K562 (cell line): ENCODE measurements at regions not wholly inside any gene's neighbourhood (a gene's known extent, or its start where the extent isn't known, plus 50 kb on each side); places are given as distances from the start of the nearest gene placed in this dataset.

Experiments
- ATAC-seq: fragments of 200-7000 bp; cut with Tn5 transposase; 3 replicates; pipeline ENCODE4 v1.9.1; 2020; ENCODE audit warnings: moderate library complexity
- BruUV-seq: library from RNA; stranded (reverse); fragments of 400-500 nt; replicated peaks from 2 replicates; lab custom pipeline; 2021; lab: Mats Ljungman, UMichigan
- CTCF ChIA-PET: fragments of 300-600 bp; formaldehyde crosslinking; extraction: SDS; loops from one replicate; lab custom pipeline; 2021; ENCODE audit warnings: low intra/inter-chr PET ratio; lab: Yijun Ruan, JAX
- POLR2A ChIA-PET: fragments of 300-600, 350-650 bp; sonication (Branson Sonifier 250); formaldehyde crosslinking; extraction: SDS; loops from one replicate; lab custom pipeline; 2021; ENCODE audit warnings: antibody characterized with exemption, inconsistent platforms; lab: Yijun Ruan, JAX
- DNase-seq, 4 experiments: peaks; one replicate each; pipeline versions ENCODE4 v3.0.0 to v3.0.0-alpha.2; 2011 to 2018; ENCODE audit warnings: low spot score in 3 of 4, mixed read lengths in 3 of 4; ENCODE audit errors: extremely low read depth in 1 of 4
- FAIRE-seq: peaks from 2 replicates; lab custom pipeline; 2011; peaks lifted over from hg19 to GRCh38; lab: Jason Lieb, UNC
- H2AFZ ChIP-seq: 2 replicates; pipeline ENCODE4 v1.6.0; 2011; ENCODE audit warnings: low read depth, low read length, control low read depth, inconsistent platforms
- H3K27ac ChIP-seq: fragments of 200-600 bp; 3 replicates; pipeline ENCODE4 v1.8.0; 2011; ENCODE audit warnings: low read depth, mild to moderate bottlenecking, control low read depth, inconsistent platforms, low read length, moderate library complexity, mixed read lengths; ENCODE audit errors: extremely low read depth
- H3K27me3 ChIP-seq, 2 experiments: fragments of 300-600 bp in 1 of 2; 2 replicates in 1 of 2; 3 replicates in 1 of 2; pipeline versions ENCODE4 v1.6.0 to v1.8.0; 2011; ENCODE audit warnings: inconsistent platforms in 2 of 2, low read length in 2 of 2, mild to moderate bottlenecking in 1 of 2, mixed read lengths in 1 of 2, moderate library complexity in 1 of 2; ENCODE audit not compliant: control insufficient read depth in 2 of 2, insufficient read depth in 2 of 2
- H3K36me3 ChIP-seq: fragments of 300-600 bp; 3 replicates; pipeline ENCODE4 v1.8.0; 2011; ENCODE audit warnings: mild to moderate bottlenecking, low read length, inconsistent platforms; ENCODE audit not compliant: control insufficient read depth, insufficient read depth
- H3K4me1 ChIP-seq, 2 experiments: fragments of 200-600 bp in 1 of 2; replicated peaks in 1 of 2; 2 replicates in 1 of 2; 3 replicates in 1 of 2; pipeline versions ENCODE4 v1.5.1 to v1.8.0; 2011; ENCODE audit warnings: inconsistent platforms in 2 of 2, low read length in 2 of 2, mild to moderate bottlenecking in 1 of 2, mixed read lengths in 1 of 2, moderate library complexity in 1 of 2; ENCODE audit not compliant: control insufficient read depth in 2 of 2, insufficient read depth in 2 of 2
- H3K4me2 ChIP-seq: 2 replicates; pipeline ENCODE4 v1.6.1; 2011; ENCODE audit warnings: low read length, control low read depth, inconsistent platforms, mixed read lengths; ENCODE audit not compliant: insufficient read depth
- H3K4me3 ChIP-seq: fragments of 200-600 bp; sonication (generic), shearing (Covaris generic); 2 replicates; pipeline ENCODE4 v1.5.1; 2016; ENCODE audit warnings: control low read depth, inconsistent platforms
- H3K79me2 ChIP-seq: fragments of 200-600 bp; 3 replicates; pipeline ENCODE4 v1.8.0; 2011; ENCODE audit warnings: low read length, inconsistent platforms; ENCODE audit not compliant: control insufficient read depth, insufficient read depth
- H3K9ac ChIP-seq, 2 experiments: 2 replicates each; pipeline versions ENCODE4 v1.6.0 to v1.6.1; 2011; ENCODE audit warnings: low read depth in 2 of 2, low read length in 2 of 2, control low read depth in 1 of 2, inconsistent platforms in 1 of 2, mild to moderate bottlenecking in 1 of 2, mixed read lengths in 1 of 2; ENCODE audit not compliant: insufficient read depth in 1 of 2
- H3K9me1 ChIP-seq: one replicate; pipeline ENCODE4 v1.6.0; 2011; ENCODE audit warnings: inconsistent platforms, mild to moderate bottlenecking, low read length, moderate library complexity; ENCODE audit not compliant: control insufficient read depth, insufficient read depth
- H3K9me3 ChIP-seq: replicated peaks from 2 replicates; pipeline ENCODE4 v1.5.1; 2011; ENCODE audit warnings: low read depth, low read length, inconsistent platforms; ENCODE audit not compliant: control insufficient read depth, insufficient read depth
- H4K20me1 ChIP-seq: replicated peaks from 2 replicates; pipeline ENCODE4 v1.6.1; 2011; ENCODE audit warnings: low read length, inconsistent platforms, mixed read lengths; ENCODE audit not compliant: control insufficient read depth, insufficient read depth
- BRD4 ChIP-seq: fragments of 200-600 bp; sonication (generic); IDR thresholded peaks from 2 replicates; pipeline ENCODE4 v1.6.1; 2017; ENCODE audit warnings: inconsistent platforms
- CEBPG ChIP-seq, 3 experiments: fragments of 200-800 bp in 1 of 3; sonication (Bioruptor generic) in 1 of 3; sonication (generic) in 1 of 3; formaldehyde crosslinking in 1 of 3; IDR thresholded peaks in 2 of 3; conservative IDR thresholded peaks in 1 of 3; 2 replicates each; pipeline versions ENCODE4 v1.6.1 to v1.8.0; 2016 to 2022; ENCODE audit warnings: missing compliant biosample characterization in 2 of 3, missing genetic modification characterization in 2 of 3, mild to moderate bottlenecking in 1 of 3, missing genetic modification reagents in 1 of 3
- CREM ChIP-seq: IDR thresholded peaks from 2 replicates; pipeline ENCODE4 v1.6.1; 2014; ENCODE audit warnings: antibody characterized with exemption, low read depth
- ELF1 ChIP-seq: fragments of 200-800 bp; sonication (Bioruptor generic); IDR thresholded peaks from 2 replicates; pipeline ENCODE4 v1.6.1; 2016; ENCODE audit warnings: missing genetic modification characterization, missing compliant biosample characterization
- FOXJ2 ChIP-seq: fragments of 200-800 bp; sonication (Bioruptor generic); IDR thresholded peaks from 2 replicates; pipeline ENCODE4 v1.6.1; 2016; ENCODE audit warnings: missing genetic modification characterization, missing compliant biosample characterization
- NRF1 ChIP-seq, 2 experiments: fragments of 450-650 bp; IDR thresholded peaks in 1 of 2; conservative IDR thresholded peaks in 1 of 2; 2 replicates each; pipeline ENCODE4 v1.6.1; 2014; ENCODE audit warnings: mild to moderate bottlenecking in 2 of 2
- RBM25 ChIP-seq: fragments of 200-400 bp; formaldehyde crosslinking; IDR thresholded peaks from 2 replicates; pipeline ENCODE4 v1.6.1; 2018; ENCODE audit warnings: low read length, low read depth, moderate library complexity; ENCODE audit not compliant: severe bottlenecking
- RBM39 ChIP-seq: fragments of 200-400 bp; formaldehyde crosslinking; optimal IDR thresholded peaks from 2 replicates; pipeline ENCODE3; 2018; ENCODE audit warnings: low read depth, low read length
- RNF2 ChIP-seq: sonication (generic); IDR thresholded peaks from 2 replicates; pipeline ENCODE4 v1.6.1; 2016
- ZNF212 ChIP-seq: fragments of 450-650 bp; formaldehyde crosslinking; IDR thresholded peaks from 2 replicates; pipeline ENCODE4 v1.4.0; 2020; ENCODE audit warnings: mild to moderate bottlenecking
- ZNF75A ChIP-seq: fragments of 450-650 bp; formaldehyde crosslinking; IDR thresholded peaks from 2 replicates; pipeline ENCODE4 v1.4.0; 2020; ENCODE audit warnings: mild to moderate bottlenecking
- WGBS: fragments of 100-300 bp; shearing (Covaris generic); methylation state at CpG from one replicate; pipeline ENCODE4 v1.1.6; 2016; ENCODE audit warnings: low coverage, mixed read lengths; ENCODE audit not compliant: insufficient coverage; ENCODE audit errors: missing lambda C conversion rate; 5-methylcytosine and 5-hydroxymethylcytosine counted together
- in situ Hi-C: fragments of 300-500 bp; cut with MboI; formaldehyde crosslinking; loops from 4 replicates; pipeline ENCODE4 v1.15.0; 2018; ENCODE audit warnings: inconsistent platforms, mixed read lengths
- intact Hi-C: fragments of 100-400 bp; cut with micrococcal nuclease; formaldehyde crosslinking; loops from 2 replicates; pipeline ENCODE4 v1.14.2; 2022
- TF ChIP-seq, protein P1 (sequence below), 2 experiments: IDR thresholded peaks in 1 of 2; conservative IDR thresholded peaks in 1 of 2; 2 replicates each; pipeline ENCODE4 v1.6.1; 2016; ENCODE audit warnings: low read depth in 2 of 2, mild to moderate bottlenecking in 1 of 2, missing compliant biosample characterization in 1 of 2, missing genetic modification characterization in 1 of 2, moderate library complexity in 1 of 2
- TF ChIP-seq, protein P2 (sequence below): fragments of 250-450 bp; sonication (Bioruptor Pico); IDR thresholded peaks from 2 replicates; pipeline ENCODE4 v1.8.0; 2022; ENCODE audit warnings: inconsistent platforms
- TF ChIP-seq, protein P3 (sequence below): fragments of 250-450 bp; sonication (Bioruptor Pico); IDR thresholded peaks from 2 replicates; pipeline ENCODE4 v1.4.0; 2020; ENCODE audit warnings: borderline replicate concordance

DNA sequence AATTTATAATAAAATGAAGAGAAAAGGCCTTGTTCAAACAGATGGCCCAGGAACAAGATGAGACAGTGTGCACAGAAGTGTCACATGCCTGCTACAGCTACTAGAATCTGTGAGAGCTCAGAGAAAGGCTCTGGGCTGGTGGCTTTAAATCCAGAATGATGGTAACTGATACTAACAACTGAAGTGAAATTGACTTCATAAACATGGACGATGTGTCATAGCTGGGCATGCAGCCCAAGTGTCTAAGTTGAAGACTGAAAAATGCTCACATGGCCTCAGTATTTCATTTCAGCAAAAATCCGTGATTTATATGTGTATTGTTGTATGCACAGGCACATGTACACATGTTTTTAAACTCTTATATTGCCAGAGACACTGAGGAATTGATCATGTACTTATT lies 208.3 kb upstream of the RUNX1 start (continued):
- TF ChIP-seq, protein P1, sequence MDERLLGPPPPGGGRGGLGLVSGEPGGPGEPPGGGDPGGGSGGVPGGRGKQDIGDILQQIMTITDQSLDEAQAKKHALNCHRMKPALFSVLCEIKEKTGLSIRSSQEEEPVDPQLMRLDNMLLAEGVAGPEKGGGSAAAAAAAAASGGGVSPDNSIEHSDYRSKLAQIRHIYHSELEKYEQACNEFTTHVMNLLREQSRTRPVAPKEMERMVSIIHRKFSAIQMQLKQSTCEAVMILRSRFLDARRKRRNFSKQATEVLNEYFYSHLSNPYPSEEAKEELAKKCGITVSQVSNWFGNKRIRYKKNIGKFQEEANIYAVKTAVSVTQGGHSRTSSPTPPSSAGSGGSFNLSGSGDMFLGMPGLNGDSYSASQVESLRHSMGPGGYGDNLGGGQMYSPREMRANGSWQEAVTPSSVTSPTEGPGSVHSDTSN (CRISPR knock-in tag; IDR thresholded peaks at IDR 0.05; ENCODE audit: low read depth): no peak
- TF ChIP-seq, protein P1 (tag; conservative IDR thresholded peaks at IDR 0.05; ENCODE audit: low read depth): peak; percentile 79
- TF ChIP-seq ZNF212: no peak
- TF ChIP-seq RBM25: no peak

DNA sequence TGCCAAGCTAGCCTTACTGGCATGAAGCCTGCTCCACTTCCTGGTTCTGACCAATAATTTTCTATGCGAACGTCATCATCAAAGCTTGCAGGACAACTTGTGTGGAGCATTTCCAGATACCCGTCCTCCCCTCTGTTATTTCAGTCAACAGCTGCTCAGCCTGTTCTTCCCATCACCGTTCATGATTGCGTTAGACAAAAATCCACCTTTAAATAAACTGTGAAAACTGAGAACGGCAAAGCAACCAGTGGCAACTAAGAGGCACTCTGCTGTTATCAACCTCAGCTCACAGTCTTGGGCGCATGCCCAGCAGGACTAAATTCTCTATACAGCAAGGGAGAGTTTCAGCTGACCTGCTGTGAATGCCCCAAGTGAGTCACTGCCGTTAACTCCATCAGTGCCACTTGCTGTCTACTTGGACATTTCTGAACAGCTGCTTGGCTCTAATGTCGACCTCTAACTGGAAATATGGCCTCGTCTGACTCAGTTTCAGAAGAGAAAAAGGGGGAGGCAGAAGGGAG lies 207.4 kb upstream of the RUNX1 start:
- no peak overlapping the region for H3K9ac ChIP-seq
- peaks cover 0 to 12% of the 10 kb centered on the region in 2 experiments; a peak in 3 of 5 replicates for H3K4me1 ChIP-seq
- FAIRE-seq: peak; percentile 68
- no peaks in the 10 kb centered on the region for H3K36me3 ChIP-seq
- no peak overlapping the region for H3K4me3 ChIP-seq
- no peaks in the 10 kb centered on the region for H3K79me2 ChIP-seq
- peak; percentile 80 for ATAC-seq
- no peaks in the 10 kb centered on the region for H3K9me3 ChIP-seq
- H3K27ac ChIP-seq: no peak overlapping the region; the same call in 2 of the 3 replicates
- ChIA-PET POLR2A (interaction anchor here (0.7 to 1.0 kb wide), 5 partner anchors 15 to 342 kb away, joined by 3 to 6 read pairs (median 3); no protein-coding TSS in a partner anchor), CTCF (no interaction called here)
- peak in 2 of 4 experiments; percentile 53 to 77 for DNase-seq
- in situ Hi-C loops: no loop called here
- BruUV-seq: no TSS peak
- no peaks in the 10 kb centered on the region; a peak in 1 of 5 replicates for H3K27me3 ChIP-seq
- WGBS: 17% methylated on average over 10 of the region's 10 CpGs
- H3K9me1 ChIP-seq: no peaks in the 10 kb centered on the region
- H3K4me2 ChIP-seq: peak overlapping the region; percentile 54
- peak overlapping the region; percentile 90 for H2AFZ ChIP-seq
- intact Hi-C loops: no loop called here
- H4K20me1 ChIP-seq: no peaks in the 10 kb centered on the region
- TF ChIP-seq ELF1 (tag): peak; percentile 69
- TF ChIP-seq NRF1 (conservative IDR thresholded peaks at IDR 0.05 in 1 of 2, IDR thresholded peaks at IDR 0.05 in 1 of 2): peak; percentile 86 to 89
- 0 out of 2 replicates have a peak, but pooled peaks have one; percentile 39 for TF ChIP-seq FOXJ2 (tag)
- 0 out of 2 replicates have a peak, but pooled peaks have one; percentile 4 for TF ChIP-seq CREM
- TF ChIP-seq RNF2: peak; percentile 34; the same call in 1 of the 2 replicates
- no peak for TF ChIP-seq CEBPG (CRISPR knock-in tag; IDR thresholded peaks at IDR 0.05)
- TF ChIP-seq CEBPG (tag; conservative IDR thresholded peaks at IDR 0.05 in 1 of 2, IDR thresholded peaks at IDR 0.05 in 1 of 2): 0 out of 4 replicates have a peak, but pooled peaks of 1 of the 2 experiments have one; percentile 9
- TF ChIP-seq BRD4: 0 out of 2 replicates have a peak, but pooled peaks have one; percentile 25
- TF ChIP-seq ZNF75A: no peak
- TF ChIP-seq, protein P2, sequence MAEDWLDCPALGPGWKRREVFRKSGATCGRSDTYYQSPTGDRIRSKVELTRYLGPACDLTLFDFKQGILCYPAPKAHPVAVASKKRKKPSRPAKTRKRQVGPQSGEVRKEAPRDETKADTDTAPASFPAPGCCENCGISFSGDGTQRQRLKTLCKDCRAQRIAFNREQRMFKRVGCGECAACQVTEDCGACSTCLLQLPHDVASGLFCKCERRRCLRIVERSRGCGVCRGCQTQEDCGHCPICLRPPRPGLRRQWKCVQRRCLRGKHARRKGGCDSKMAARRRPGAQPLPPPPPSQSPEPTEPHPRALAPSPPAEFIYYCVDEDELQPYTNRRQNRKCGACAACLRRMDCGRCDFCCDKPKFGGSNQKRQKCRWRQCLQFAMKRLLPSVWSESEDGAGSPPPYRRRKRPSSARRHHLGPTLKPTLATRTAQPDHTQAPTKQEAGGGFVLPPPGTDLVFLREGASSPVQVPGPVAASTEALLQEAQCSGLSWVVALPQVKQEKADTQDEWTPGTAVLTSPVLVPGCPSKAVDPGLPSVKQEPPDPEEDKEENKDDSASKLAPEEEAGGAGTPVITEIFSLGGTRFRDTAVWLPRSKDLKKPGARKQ (CRISPR knock-in tag): 0 out of 2 replicates have a peak, but pooled peaks have one; percentile 20
- TF ChIP-seq, protein P3, sequence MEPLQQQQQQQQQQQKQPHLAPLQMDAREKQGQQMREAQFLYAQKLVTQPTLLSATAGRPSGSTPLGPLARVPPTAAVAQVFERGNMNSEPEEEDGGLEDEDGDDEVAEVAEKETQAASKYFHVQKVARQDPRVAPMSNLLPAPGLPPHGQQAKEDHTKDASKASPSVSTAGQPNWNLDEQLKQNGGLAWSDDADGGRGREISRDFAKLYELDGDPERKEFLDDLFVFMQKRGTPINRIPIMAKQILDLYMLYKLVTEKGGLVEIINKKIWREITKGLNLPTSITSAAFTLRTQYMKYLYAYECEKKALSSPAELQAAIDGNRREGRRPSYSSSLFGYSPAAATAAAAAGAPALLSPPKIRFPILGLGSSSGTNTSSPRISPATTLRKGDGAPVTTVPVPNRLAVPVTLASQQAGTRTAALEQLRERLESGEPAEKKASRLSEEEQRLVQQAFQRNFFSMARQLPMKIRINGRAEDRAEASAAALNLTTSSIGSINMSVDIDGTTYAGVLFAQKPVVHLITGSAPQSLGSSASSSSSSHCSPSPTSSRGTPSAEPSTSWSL (CRISPR knock-in tag): no peak
- peak; percentile 22 for TF ChIP-seq RBM39
